ENCODE measurements at regions not wholly inside any gene's neighbourhood (a gene's known extent, or its start where the extent isn't known, plus 50 kb on each side); places are given as distances from the start of the nearest gene placed in this dataset.

DNA sequence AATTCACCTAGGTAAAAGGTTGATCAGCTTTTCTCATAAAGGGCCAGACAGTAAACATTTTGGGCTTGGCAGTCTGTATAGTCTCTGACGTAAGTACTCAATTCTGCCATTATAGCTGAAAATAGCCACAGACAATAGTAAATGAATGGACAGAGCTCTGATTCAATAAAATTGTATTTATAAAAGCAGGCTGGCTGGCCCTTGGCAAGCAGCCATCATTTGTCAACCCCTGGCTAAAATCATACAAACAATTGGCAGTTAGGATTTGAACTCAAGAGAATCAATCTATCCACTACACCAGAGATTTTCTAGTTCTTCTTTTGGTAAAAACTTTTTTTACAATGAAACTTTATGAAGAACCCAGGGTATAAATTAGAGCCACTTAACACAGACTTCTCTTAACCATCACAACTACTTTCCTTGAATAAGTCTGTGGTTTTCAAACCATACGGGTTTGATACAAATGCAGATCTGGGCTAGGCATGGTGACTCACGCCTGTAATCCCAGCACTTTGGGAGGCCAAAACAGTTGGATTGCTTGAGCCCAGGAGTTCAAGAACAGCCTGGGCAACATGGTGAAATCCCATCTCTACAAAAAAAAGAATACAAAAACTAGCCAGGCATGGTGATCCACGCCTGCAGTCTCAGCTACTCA lies 124.5 kb downstream of the SLC16A9 start:
- TF ChIP-seq YY1 (IDR thresholded peaks at IDR 0.05; ENCODE audit: insufficient read depth, insufficient read length) (no peak), ZNF274 (IDR thresholded peaks at IDR 0.05; ENCODE audit: low read depth, low read length) (no peak), SUZ12 (IDR thresholded peaks at IDR 0.05; ENCODE audit: extremely low read depth, insufficient read depth, insufficient read length) (no peak)
